HEK293T (cell line): ENCODE measurements at regions not wholly inside any gene's neighbourhood (a gene's known extent, or its start where the extent isn't known, plus 50 kb on each side); places are given as distances from the start of the nearest gene placed in this dataset.

Source experiments
- ARNT ChIP-seq: fragments of 450-650 bp; IDR thresholded peaks from 2 replicates; pipeline ENCODE4 v1.6.1; 2017; ENCODE audit warnings: mild to moderate bottlenecking
- HDGF ChIP-seq: fragments of 450-650 bp; IDR thresholded peaks from 2 replicates; pipeline ENCODE4 v1.6.1; 2017; ENCODE audit warnings: antibody characterized with exemption, borderline replicate concordance

GRCh38 chr3:191543018-191543417 is 82.1 kb downstream of the PYDC2 start:
- TF ChIP-seq ARNT: no peak
- no peak for TF ChIP-seq HDGF
